Activated T-helper 1 cell treated with anti-CD3 and anti-CD28 coated beads, Interleukin-12 subunit alpha, Interleukin-12 subunit beta, Interleukin-2, Interleukin-4 antibody, amounts not matched to agents 30 ng/mL and 10 ng/mL and 1 ng/mL, durations not matched to agents 14 hours and 24 hours and 36 hours (primary cell): ENCODE measurements at regions not wholly inside any gene's neighbourhood (a gene's known extent, or its start where the extent isn't known, plus 50 kb on each side); places are given as distances from the start of the nearest gene placed in this dataset.

Experiments
- DNase-seq: peaks from one replicate; pipeline ENCODE4 v3.0.0; 2021; ENCODE audit warnings: low spot score
- H3K27ac Mint-ChIP-seq: one replicate; pipeline ENCODE4 v1.8.0; 2021; ENCODE audit warnings: mild to moderate bottlenecking, mixed read lengths
- H3K27me3 Mint-ChIP-seq: one replicate; pipeline ENCODE4 v1.8.0; 2022; ENCODE audit warnings: mild to moderate bottlenecking, moderate library complexity, mixed read lengths; ENCODE audit not compliant: insufficient read depth
- H3K36me3 Mint-ChIP-seq: one replicate; pipeline ENCODE4 v1.8.0; 2021; ENCODE audit warnings: low read depth, mixed read lengths
- H3K4me1 Mint-ChIP-seq: one replicate; pipeline ENCODE4 v1.8.0; 2021; ENCODE audit warnings: low read depth, mixed read lengths
- H3K4me3 Mint-ChIP-seq: one replicate; pipeline ENCODE4 v1.8.0; 2021; ENCODE audit warnings: mild to moderate bottlenecking, moderate library complexity, mixed read lengths
- H3K9me3 Mint-ChIP-seq: one replicate; pipeline ENCODE4 v1.8.0; 2021; ENCODE audit warnings: mixed read lengths
- intact Hi-C: fragments of 100-400 bp; cut with micrococcal nuclease; formaldehyde crosslinking; loops from one replicate; pipeline ENCODE4 v1.15.1; 2024

GRCh38 chr13:84377106-84377505, 494.8 kb upstream of the SLITRK1 start:
- no peak overlapping the region for H3K4me3 Mint-ChIP-seq
- no peak for DNase-seq
- no peaks in the 10 kb centered on the region for H3K4me1 Mint-ChIP-seq
- no peaks in the 10 kb centered on the region for H3K36me3 Mint-ChIP-seq
- H3K27me3 Mint-ChIP-seq = no peaks in the 10 kb centered on the region
- H3K9me3 Mint-ChIP-seq = peaks cover 12% of the 10 kb centered on the region
- no peak overlapping the region for H3K27ac Mint-ChIP-seq
- intact Hi-C loops = no loop called here

- intact Hi-C loops = no loop called here
- no peaks in the 10 kb centered on the region for H3K4me1 Mint-ChIP-seq
- no peaks in the 10 kb centered on the region for H3K36me3 Mint-ChIP-seq
- no peak for DNase-seq
- no peak overlapping the region for H3K4me3 Mint-ChIP-seq
- H3K27ac Mint-ChIP-seq = no peak overlapping the region
- H3K27me3 Mint-ChIP-seq = no peaks in the 10 kb centered on the region
- H3K9me3 Mint-ChIP-seq = no peaks in the 10 kb centered on the region
Measured at GRCh38 chr13:84366506-84366905, 484.2 kb upstream of the SLITRK1 start.

DNA sequence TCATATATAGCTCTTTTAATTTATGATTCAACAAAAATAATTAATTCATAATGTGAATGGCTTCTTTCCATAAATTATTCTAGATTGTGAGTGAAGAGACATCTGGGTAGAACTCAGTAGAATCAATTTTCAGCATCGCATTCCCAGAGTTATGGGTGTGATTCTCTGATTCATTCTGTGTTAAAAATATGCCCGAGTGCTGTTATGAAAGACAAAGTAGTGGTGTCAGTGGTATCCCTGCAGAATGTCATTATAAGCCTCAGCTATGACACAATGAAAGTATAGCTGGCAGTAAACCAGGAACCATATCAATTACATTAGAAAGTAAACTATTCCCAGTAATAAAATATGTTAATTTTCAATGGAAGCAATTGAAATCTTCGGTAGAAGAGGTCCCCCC, 480.5 kb upstream of the SLITRK1 start:
- no peak for DNase-seq
- Mint-ChIP-seq H3K4me3 (no peak overlapping the region), H3K27ac (no peak overlapping the region), H3K4me1 (no peaks in the 10 kb centered on the region), H3K9me3 (no peaks in the 10 kb centered on the region), H3K27me3 (no peaks in the 10 kb centered on the region), H3K36me3 (no peaks in the 10 kb centered on the region)
- intact Hi-C loops = no loop called here

- Mint-ChIP-seq H3K27me3 (no peaks in the 10 kb centered on the region), H3K27ac (no peak overlapping the region), H3K36me3 (no peaks in the 10 kb centered on the region), H3K4me3 (no peak overlapping the region), H3K9me3 (no peaks in the 10 kb centered on the region), H3K4me1 (no peaks in the 10 kb centered on the region)
- intact Hi-C loops = no loop called here
- no peak for DNase-seq
Measured at GRCh38 chr13:84360822-84361221, 478.5 kb upstream of the SLITRK1 start.

GRCh38 chr13:84358601-84359000, 476.3 kb upstream of the SLITRK1 start:
- intact Hi-C loops = no loop called here
- no peaks in the 10 kb centered on the region for H3K4me1 Mint-ChIP-seq
- H3K27me3 Mint-ChIP-seq = no peaks in the 10 kb centered on the region
- no peak overlapping the region for H3K27ac Mint-ChIP-seq
- no peaks in the 10 kb centered on the region for H3K36me3 Mint-ChIP-seq
- DNase-seq = no peak
- no peaks in the 10 kb centered on the region for H3K9me3 Mint-ChIP-seq
- no peak overlapping the region for H3K4me3 Mint-ChIP-seq

DNA sequence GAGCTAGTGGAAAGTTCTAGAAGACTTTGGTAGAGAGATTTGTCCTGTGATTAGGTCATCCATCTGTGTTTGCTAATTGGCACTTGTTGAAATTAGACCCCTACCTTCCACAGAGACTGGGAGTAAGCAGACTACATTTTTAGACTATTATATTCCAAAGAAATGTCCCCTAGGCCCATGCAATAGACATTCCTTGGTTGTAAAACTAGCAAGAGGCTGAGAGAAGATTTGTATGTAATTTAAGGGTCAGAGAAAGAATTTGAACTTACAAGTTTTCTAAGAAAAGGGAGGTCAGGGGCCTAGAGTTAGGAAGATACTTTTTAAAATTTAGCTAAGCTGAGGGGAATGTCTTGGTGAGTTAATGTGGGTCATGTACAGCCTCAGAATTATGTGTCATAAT, 470.7 kb upstream of the SLITRK1 start:
- no peak for DNase-seq
- H3K4me3 Mint-ChIP-seq = no peak overlapping the region
- H3K27me3 Mint-ChIP-seq = no peaks in the 10 kb centered on the region
- intact Hi-C loops = no loop called here
- no peaks in the 10 kb centered on the region for H3K9me3 Mint-ChIP-seq
- H3K4me1 Mint-ChIP-seq = no peaks in the 10 kb centered on the region
- H3K36me3 Mint-ChIP-seq = no peaks in the 10 kb centered on the region
- no peak overlapping the region for H3K27ac Mint-ChIP-seq

GRCh38 chr13:84339456-84339855, 457.2 kb upstream of the SLITRK1 start:
- intact Hi-C loops = no loop called here
- Mint-ChIP-seq H3K27ac (no peak overlapping the region), H3K4me3 (no peak overlapping the region)

DNA sequence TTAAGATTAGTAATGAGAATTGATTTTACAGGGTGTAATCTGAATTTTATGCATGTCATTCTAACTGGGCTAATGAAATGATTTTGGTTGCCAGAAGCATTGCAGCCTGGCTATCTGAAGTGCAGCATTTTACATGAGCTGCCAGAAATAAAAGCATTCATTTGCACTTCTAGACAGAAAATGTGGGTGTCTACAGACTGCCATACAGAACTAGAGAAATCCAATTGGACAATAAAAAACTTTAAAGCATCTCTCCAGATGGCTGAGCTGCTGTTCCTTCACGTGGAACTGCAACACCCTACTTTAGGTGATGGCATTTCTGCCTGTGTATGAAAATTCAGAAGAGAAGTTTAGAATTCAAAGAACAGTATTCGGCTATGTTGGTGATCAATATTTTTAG, 450.1 kb upstream of the SLITRK1 start:
- H3K9me3 Mint-ChIP-seq = no peaks in the 10 kb centered on the region
- H3K27me3 Mint-ChIP-seq = no peaks in the 10 kb centered on the region
- no peaks in the 10 kb centered on the region for H3K4me1 Mint-ChIP-seq
- H3K4me3 Mint-ChIP-seq = no peak overlapping the region
- no peaks in the 10 kb centered on the region for H3K36me3 Mint-ChIP-seq
- no peak for DNase-seq
- intact Hi-C loops = no loop called here
- H3K27ac Mint-ChIP-seq = no peak overlapping the region

More at GRCh38 chr13:84339456-84339855, 457.2 kb upstream of the SLITRK1 start:
- H3K27me3 Mint-ChIP-seq = no peaks in the 10 kb centered on the region
- no peaks in the 10 kb centered on the region for H3K4me1 Mint-ChIP-seq
- no peak for DNase-seq
- H3K36me3 Mint-ChIP-seq = no peaks in the 10 kb centered on the region
- no peaks in the 10 kb centered on the region for H3K9me3 Mint-ChIP-seq

- Mint-ChIP-seq H3K4me3 (no peak overlapping the region), H3K4me1 (no peaks in the 10 kb centered on the region), H3K9me3 (peaks cover 6% of the 10 kb centered on the region), H3K36me3 (no peaks in the 10 kb centered on the region), H3K27ac (no peak overlapping the region), H3K27me3 (no peaks in the 10 kb centered on the region)
- intact Hi-C loops = no loop called here
- no peak for DNase-seq
Measured at GRCh38 chr13:84315527-84315926, 433.3 kb upstream of the SLITRK1 start.

DNA sequence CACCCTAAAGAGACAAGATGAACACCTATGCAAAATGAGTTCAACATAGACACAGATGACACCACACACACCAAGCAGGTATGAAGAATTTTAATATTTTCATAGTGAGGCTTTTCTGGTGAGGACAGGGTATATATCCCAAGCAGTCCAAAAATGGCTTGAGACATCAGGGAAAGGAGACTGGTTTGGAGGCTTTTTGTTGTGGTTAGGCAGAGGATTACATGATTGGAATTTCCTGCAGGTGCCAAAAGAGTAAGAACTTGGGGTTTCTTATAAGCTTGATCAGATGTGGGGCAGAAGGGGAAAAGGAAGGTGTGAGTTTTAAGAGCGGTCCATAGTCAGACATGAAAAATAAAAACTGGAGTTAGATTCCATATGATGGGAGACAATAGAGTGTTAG, 420.8 kb upstream of the SLITRK1 start:
- intact Hi-C loops = no loop called here
- no peak for DNase-seq
- Mint-ChIP-seq H3K27ac (no peak overlapping the region), H3K36me3 (no peaks in the 10 kb centered on the region), H3K4me3 (no peak overlapping the region), H3K4me1 (no peaks in the 10 kb centered on the region), H3K27me3 (no peaks in the 10 kb centered on the region), H3K9me3 (peaks cover 3% of the 10 kb centered on the region)

- no peak overlapping the region for H3K4me3 Mint-ChIP-seq
- H3K36me3 Mint-ChIP-seq = no peaks in the 10 kb centered on the region
- no peaks in the 10 kb centered on the region for H3K4me1 Mint-ChIP-seq
- intact Hi-C loops = no loop called here
- no peaks in the 10 kb centered on the region for H3K9me3 Mint-ChIP-seq
- no peaks in the 10 kb centered on the region for H3K27me3 Mint-ChIP-seq
- DNase-seq = no peak
- H3K27ac Mint-ChIP-seq = no peak overlapping the region
Measured at GRCh38 chr13:84297251-84297650, 415.0 kb upstream of the SLITRK1 start.

- no peaks in the 10 kb centered on the region for H3K36me3 Mint-ChIP-seq
- intact Hi-C loops = no loop called here
- H3K9me3 Mint-ChIP-seq = no peaks in the 10 kb centered on the region
- no peak overlapping the region for H3K4me3 Mint-ChIP-seq
- no peaks in the 10 kb centered on the region for H3K27me3 Mint-ChIP-seq
- H3K4me1 Mint-ChIP-seq = no peaks in the 10 kb centered on the region
- DNase-seq = no peak
- no peak overlapping the region for H3K27ac Mint-ChIP-seq
Measured at GRCh38 chr13:84296401-84296800, 414.1 kb upstream of the SLITRK1 start.

GRCh38 chr13:84294576-84294975, 412.3 kb upstream of the SLITRK1 start:
- Mint-ChIP-seq H3K9me3 (no peaks in the 10 kb centered on the region), H3K4me1 (no peaks in the 10 kb centered on the region), H3K27ac (no peak overlapping the region), H3K4me3 (no peak overlapping the region), H3K27me3 (no peaks in the 10 kb centered on the region), H3K36me3 (no peaks in the 10 kb centered on the region)
- DNase-seq = no peak
- intact Hi-C loops = no loop called here

GRCh38 chr13:84290386-84290785, 408.1 kb upstream of the SLITRK1 start:
- intact Hi-C loops = no loop called here
- Mint-ChIP-seq H3K4me3 (no peak overlapping the region), H3K36me3 (no peaks in the 10 kb centered on the region), H3K27me3 (no peaks in the 10 kb centered on the region), H3K4me1 (no peaks in the 10 kb centered on the region), H3K27ac (no peak overlapping the region), H3K9me3 (no peaks in the 10 kb centered on the region)
- no peak for DNase-seq
